ENCODE measurements at regions not wholly inside any gene's neighbourhood (a gene's known extent, or its start where the extent isn't known, plus 50 kb on each side); places are given as distances from the start of the nearest gene placed in this dataset.

DNA sequence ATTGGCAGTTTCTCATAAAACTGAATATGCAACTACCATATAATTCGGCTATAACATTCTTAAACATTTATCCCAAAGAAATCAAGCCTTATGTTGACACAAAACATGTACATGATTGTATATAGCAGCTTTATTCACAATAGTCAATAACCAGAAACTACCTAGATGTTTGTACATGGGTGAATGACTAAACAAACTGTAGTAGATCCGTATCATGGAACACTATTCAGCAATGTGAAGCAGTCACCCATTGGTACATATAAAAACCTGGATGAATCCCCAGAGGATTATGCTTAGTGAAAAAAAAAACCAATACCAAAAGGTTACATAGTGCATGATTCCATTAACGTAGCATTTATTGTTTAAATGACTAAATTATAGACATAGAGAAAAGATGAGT is 471.7 kb upstream of the KLHL1 start:
- H3K9me3 ChIP-seq (ENCODE audit: insufficient read depth, low read length): no peaks in the 10 kb centered on the region
- no peak overlapping the region for H3K27ac ChIP-seq (ENCODE audit: low read depth, low read length)
- no peak overlapping the region for H3K4me2 ChIP-seq (ENCODE audit: low read depth, low read length, poor library complexity, severe bottlenecking)
- no peaks in the 10 kb centered on the region for H3K9me2 ChIP-seq (replicated peaks; ENCODE audit: insufficient read depth, low read length)
- H2AFZ ChIP-seq (ENCODE audit: low read depth, low read length, severe bottlenecking): no peak overlapping the region
- no peaks in the 10 kb centered on the region for H3K36me3 ChIP-seq (ENCODE audit: low read length)
- H3K27me3 ChIP-seq (ENCODE audit: low read length): no peaks in the 10 kb centered on the region
- H4K20me1 ChIP-seq (ENCODE audit: low read depth, low read length): no peaks in the 10 kb centered on the region
- no peak for TF ChIP-seq EZH2phosphoT487 (conservative IDR thresholded peaks at IDR 0.05; ENCODE audit: low read length)
- TF ChIP-seq, protein P1, sequence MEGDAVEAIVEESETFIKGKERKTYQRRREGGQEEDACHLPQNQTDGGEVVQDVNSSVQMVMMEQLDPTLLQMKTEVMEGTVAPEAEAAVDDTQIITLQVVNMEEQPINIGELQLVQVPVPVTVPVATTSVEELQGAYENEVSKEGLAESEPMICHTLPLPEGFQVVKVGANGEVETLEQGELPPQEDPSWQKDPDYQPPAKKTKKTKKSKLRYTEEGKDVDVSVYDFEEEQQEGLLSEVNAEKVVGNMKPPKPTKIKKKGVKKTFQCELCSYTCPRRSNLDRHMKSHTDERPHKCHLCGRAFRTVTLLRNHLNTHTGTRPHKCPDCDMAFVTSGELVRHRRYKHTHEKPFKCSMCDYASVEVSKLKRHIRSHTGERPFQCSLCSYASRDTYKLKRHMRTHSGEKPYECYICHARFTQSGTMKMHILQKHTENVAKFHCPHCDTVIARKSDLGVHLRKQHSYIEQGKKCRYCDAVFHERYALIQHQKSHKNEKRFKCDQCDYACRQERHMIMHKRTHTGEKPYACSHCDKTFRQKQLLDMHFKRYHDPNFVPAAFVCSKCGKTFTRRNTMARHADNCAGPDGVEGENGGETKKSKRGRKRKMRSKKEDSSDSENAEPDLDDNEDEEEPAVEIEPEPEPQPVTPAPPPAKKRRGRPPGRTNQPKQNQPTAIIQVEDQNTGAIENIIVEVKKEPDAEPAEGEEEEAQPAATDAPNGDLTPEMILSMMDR (IDR thresholded peaks at IDR 0.05; ENCODE audit: insufficient read depth, low read length, poor library complexity, severe bottlenecking): no peak
- no peak overlapping the region for H3K4me3 ChIP-seq (ENCODE audit: insufficient read depth, low read length, poor library complexity, severe bottlenecking)
- no peaks in the 10 kb centered on the region for H3K79me2 ChIP-seq (ENCODE audit: insufficient read depth, low read length)
- H3F3A ChIP-seq (ENCODE audit: insufficient read depth): no peaks in the 10 kb centered on the region
- H3K9ac ChIP-seq (ENCODE audit: low read length): no peak overlapping the region

DNA sequence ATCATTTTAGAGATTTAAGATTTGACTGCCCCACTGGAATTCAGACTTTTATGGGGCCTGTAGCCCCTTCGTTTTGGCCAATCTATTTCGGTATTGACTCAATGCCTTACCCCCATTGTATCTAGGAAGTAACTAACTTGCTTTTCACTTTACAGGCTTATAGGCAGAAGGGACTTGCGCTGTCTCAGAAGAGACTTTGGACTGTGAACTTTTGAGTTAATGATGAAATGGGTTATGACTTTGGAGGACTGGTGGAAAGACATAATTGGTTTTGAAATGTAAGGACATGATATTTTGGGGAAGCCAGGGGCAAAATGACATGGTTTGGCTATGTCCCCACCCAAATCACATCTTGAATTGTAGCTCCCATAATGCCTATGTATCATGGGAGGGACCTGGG is 463.0 kb upstream of the KLHL1 start:
- H3K9me2 ChIP-seq (replicated peaks; ENCODE audit: insufficient read depth, low read length): no peaks in the 10 kb centered on the region

DNA sequence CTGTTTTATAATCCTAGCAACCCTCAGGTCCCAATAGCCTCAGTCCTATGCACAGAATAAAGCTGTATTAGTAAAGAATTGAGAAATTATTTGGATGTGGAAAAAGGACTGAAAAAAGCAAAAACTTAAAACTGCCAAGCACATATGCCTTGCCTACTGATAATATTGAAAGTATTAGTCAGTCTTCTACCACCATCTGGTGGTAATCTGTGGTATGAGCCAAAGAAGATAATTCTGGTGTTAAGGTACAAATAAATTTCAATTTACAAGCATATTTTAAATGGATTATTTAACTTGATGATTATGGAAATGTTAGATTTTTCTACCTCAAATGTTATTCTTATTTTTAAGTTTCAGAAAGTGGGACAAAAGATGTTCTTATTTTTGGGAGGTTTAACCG is 460.3 kb upstream of the KLHL1 start:
- Histone ChIP-seq H3K4me3 (ENCODE audit: insufficient read depth, low read length, poor library complexity, severe bottlenecking) (no peak overlapping the region), H4K20me1 (ENCODE audit: low read depth, low read length) (no peaks in the 10 kb centered on the region), H3K9me2 (replicated peaks; ENCODE audit: insufficient read depth, low read length) (no peaks in the 10 kb centered on the region), H3K9me3 (ENCODE audit: insufficient read depth, low read length) (no peaks in the 10 kb centered on the region), H3K4me2 (ENCODE audit: low read depth, low read length, poor library complexity, severe bottlenecking) (peak overlapping the region; percentile 64), H3K9ac (ENCODE audit: low read length) (no peak overlapping the region), H3K79me2 (ENCODE audit: insufficient read depth, low read length) (no peaks in the 10 kb centered on the region), H3K27me3 (ENCODE audit: low read length) (no peaks in the 10 kb centered on the region), H2AFZ (ENCODE audit: low read depth, low read length, severe bottlenecking) (peak overlapping the region; percentile 46), H3K36me3 (ENCODE audit: low read length) (no peaks in the 10 kb centered on the region), H3K27ac (ENCODE audit: low read depth, low read length) (no peak overlapping the region), H3F3A (ENCODE audit: insufficient read depth) (no peaks in the 10 kb centered on the region)
- TF ChIP-seq, protein P1 (IDR thresholded peaks at IDR 0.05; ENCODE audit: insufficient read depth, low read length, poor library complexity, severe bottlenecking): peak; percentile 56
- TF ChIP-seq EZH2phosphoT487 (conservative IDR thresholded peaks at IDR 0.05; ENCODE audit: low read length): no peak

More for the DNA sequence above, 463.0 kb upstream of the KLHL1 start:
- H4K20me1 ChIP-seq (ENCODE audit: low read depth, low read length): no peaks in the 10 kb centered on the region
- H3K9me3 ChIP-seq (ENCODE audit: insufficient read depth, low read length): no peaks in the 10 kb centered on the region
- TF ChIP-seq, protein P1 (IDR thresholded peaks at IDR 0.05; ENCODE audit: insufficient read depth, low read length, poor library complexity, severe bottlenecking): no peak
- no peak for TF ChIP-seq EZH2phosphoT487 (conservative IDR thresholded peaks at IDR 0.05; ENCODE audit: low read length)
- no peak overlapping the region for H3K4me3 ChIP-seq (ENCODE audit: insufficient read depth, low read length, poor library complexity, severe bottlenecking)
- no peak overlapping the region for H3K4me2 ChIP-seq (ENCODE audit: low read depth, low read length, poor library complexity, severe bottlenecking)
- no peak overlapping the region for H2AFZ ChIP-seq (ENCODE audit: low read depth, low read length, severe bottlenecking)
- no peaks in the 10 kb centered on the region for H3F3A ChIP-seq (ENCODE audit: insufficient read depth)
- H3K79me2 ChIP-seq (ENCODE audit: insufficient read depth, low read length): no peaks in the 10 kb centered on the region
- H3K9ac ChIP-seq (ENCODE audit: low read length): no peak overlapping the region
- H3K27me3 ChIP-seq (ENCODE audit: low read length): no peaks in the 10 kb centered on the region
- H3K27ac ChIP-seq (ENCODE audit: low read depth, low read length): no peak overlapping the region
- no peaks in the 10 kb centered on the region for H3K36me3 ChIP-seq (ENCODE audit: low read length)
